HG03575 (cell line): ENCODE measurements at regions not wholly inside any gene's neighbourhood (a gene's known extent, or its start where the extent isn't known, plus 50 kb on each side); places are given as distances from the start of the nearest gene placed in this dataset.

Source experiments
- ATAC-seq: cut with Tn5 transposase; IDR thresholded peaks from one replicate; pipeline ENCODE4 v1.9.1; 2021; ENCODE audit not compliant: unreplicated experiment, insufficient number of reproducible peaks, low FRiP score; ENCODE audit errors: extremely low read depth

DNA sequence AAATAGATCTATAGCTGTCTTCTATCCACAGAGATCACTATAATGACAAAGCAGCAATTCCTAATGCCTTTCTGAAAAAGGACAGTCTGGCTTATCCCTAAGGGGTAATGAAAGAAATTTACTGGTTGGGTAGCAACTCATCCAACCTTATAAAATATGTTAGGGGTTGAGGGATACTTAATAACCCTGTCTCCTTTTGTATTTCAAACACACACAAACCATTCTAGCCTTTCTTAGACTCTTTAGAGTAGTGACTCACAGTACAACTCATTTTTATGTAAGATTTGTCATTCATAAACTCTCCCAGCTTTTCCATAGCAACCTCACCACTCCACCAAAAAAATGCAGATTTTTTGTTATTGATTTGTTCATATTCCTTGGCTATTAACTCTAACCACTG lies 167.9 kb downstream of the FSCB start:
- ATAC-seq: no peak

GRCh38 chr14:44317441-44317746 lies 189.7 kb downstream of the FSCB start:
- ATAC-seq: no peak

GRCh38 chr14:44316647-44317440 lies 190.2 kb downstream of the FSCB start:
- ATAC-seq: peak; percentile 85

- ATAC-seq: no peak
Observed at GRCh38 chr14:44309331-44309730, 197.8 kb downstream of the FSCB start.

- ATAC-seq: no peak
Observed at GRCh38 chr14:44300916-44301315, 206.2 kb downstream of the FSCB start.

- ATAC-seq: no peak
Observed at GRCh38 chr14:44297437-44297836, 209.6 kb downstream of the FSCB start.

GRCh38 chr14:44291366-44291915 lies 215.6 kb downstream of the FSCB start:
- ATAC-seq: no peak

DNA sequence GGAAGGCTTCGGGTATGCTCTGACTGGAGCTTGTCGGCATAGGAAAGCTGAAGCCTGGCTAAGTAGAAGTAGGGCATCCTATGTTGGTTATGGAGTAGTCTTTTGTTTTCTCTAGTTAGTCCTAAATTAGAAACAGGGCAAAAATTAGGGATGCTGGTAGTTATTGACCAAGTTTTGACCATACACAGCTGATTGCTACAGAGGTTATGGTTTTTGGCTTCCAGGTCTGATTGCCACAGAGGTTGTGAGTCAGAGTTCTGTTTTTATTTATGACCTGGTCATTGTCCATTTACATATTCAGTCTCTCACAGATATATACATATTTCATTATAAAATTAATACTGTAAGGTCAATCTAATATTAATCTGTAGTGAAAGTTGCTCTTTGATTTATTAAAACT lies 219.2 kb downstream of the FSCB start:
- ATAC-seq: no peak

DNA sequence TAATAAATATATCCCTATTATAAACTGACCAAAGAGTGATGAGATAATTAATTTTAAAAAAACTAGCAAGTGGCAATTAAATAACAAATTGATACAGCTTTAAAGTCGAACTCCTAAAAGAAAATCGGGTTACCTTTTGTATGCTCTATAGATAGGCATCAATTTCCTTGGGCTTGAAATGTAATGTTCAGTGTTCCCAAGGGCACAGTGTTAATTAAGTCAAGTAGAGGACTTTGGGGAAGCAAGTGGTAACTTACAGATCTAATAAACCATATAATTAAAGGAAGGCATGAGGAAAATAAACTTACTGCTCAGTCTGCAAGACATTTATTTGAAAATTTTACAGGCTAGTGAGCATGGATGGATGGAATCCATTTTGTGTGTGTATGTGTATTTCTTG lies 220.9 kb downstream of the FSCB start:
- no peak for ATAC-seq

DNA sequence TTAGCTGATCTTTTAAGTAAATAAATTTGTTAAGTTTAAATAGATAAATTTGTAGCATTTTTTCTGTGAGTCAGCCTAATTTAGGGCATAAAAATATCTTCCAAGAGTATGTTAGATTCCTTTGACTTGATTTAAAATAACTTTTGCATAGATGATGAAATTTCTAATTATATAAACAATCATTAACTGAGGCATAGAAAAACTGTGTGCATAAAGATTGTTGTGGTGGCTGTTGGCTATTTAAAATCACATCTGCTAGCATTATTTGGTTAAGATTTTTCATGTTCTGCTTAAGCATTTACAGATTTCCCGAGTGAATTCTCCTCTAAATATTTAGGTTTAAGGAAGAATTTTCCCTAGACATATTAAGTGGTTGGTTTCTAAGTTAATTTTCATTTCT lies 223.2 kb downstream of the FSCB start:
- no peak for ATAC-seq

DNA sequence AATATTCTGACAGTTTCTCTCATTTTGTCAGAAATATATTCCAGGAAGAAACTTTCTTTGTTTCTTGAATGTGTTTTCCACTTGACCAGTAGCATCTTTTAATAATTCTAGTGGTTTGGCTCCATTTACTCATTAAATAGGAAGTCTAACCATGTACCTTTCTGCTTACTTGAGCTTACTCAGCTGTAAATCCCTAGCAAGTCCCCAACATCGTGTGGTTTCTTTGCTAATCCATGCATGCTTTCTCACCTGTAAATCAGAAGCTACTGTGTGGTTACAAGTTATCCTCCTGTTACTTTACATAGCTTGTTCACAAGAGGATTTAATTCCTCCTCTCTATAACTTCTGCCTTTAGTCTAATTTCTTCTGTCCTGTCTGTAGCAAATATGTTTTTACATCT lies 227.7 kb downstream of the FSCB start:
- ATAC-seq: no peak

DNA sequence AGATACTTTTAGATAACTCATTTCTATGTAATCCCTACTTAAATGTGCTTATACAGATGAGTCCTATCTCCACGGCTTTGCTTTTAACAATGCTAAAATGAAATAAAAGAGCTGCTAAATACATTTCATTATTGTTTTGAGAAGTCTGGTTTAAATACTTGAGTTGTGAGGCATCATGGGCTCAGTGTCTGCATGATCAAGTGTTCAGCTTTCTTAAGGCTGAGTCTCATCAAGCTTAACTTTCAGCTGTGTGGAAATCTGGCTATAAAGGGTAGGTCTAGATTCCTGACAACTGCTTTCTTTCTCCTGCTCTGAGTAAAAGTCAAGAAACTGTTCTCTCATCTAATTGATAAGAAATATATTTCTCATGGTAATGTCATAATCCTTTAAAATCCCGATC lies 235.4 kb downstream of the FSCB start:
- no peak for ATAC-seq

GRCh38 chr14:44271006-44271405 lies 236.1 kb downstream of the FSCB start:
- no peak for ATAC-seq

- no peak for ATAC-seq
Observed at GRCh38 chr14:44265246-44265645, 241.8 kb downstream of the FSCB start.

DNA sequence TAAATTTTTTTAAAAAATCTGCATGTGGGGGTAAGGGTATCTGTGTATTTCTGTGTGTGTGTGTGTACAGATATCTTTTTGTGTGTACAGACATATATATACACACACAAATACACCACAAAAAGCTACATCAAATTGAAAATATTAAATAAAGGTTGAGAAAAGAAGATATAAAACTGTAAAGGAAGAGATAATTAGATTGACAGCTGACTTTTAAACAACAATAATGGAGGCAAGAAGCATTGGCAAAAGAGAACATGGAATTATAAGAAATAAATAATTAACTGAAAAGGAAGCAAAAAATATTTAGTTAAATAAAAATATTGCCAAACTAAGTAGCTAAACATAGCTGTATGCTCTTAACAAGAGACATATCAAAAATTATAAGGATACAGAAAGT lies 291.4 kb downstream of the FSCB start:
- ATAC-seq: no peak

- ATAC-seq: no peak
Observed at GRCh38 chr14:44211718-44212117, 295.4 kb downstream of the FSCB start.

DNA sequence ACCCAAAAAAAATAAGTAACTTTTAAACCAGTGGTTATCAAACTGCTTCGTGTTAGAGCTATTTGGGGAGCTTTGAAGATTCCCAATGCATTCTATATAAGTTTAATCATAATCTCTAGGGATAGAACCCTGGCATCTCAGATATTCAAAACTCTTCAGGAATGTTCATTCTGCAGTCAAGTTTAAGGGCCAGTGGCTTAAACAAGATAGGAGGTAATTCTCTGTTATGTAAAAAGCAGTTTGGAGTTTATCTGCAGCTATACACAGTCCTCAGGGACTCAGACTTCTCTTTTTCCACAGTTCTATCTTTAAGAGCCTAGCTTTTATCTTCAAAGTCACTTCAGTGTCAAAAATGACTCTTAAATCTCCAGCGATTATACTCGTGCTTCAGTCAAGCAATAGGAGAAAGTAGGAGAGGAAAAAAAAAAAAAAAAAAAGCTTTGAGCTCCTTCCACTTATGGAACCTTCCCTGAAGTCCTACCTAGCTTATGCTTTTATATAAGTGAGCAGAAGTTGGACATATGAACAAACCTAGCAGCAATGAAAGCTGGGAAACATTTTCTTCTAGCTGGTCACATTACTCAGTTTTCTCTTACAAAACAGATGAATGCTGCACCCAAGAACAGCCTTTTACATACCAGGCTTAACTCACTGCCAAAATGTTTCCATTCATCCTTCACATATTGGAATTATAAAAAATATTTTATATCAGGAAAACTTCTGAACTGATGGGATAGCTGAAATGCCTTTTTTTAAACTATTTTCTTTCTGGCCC lies 302.8 kb downstream of the FSCB start:
- ATAC-seq: no peak

GRCh38 chr14:44180975-44181374 lies 326.1 kb downstream of the FSCB start:
- ATAC-seq: no peak

DNA sequence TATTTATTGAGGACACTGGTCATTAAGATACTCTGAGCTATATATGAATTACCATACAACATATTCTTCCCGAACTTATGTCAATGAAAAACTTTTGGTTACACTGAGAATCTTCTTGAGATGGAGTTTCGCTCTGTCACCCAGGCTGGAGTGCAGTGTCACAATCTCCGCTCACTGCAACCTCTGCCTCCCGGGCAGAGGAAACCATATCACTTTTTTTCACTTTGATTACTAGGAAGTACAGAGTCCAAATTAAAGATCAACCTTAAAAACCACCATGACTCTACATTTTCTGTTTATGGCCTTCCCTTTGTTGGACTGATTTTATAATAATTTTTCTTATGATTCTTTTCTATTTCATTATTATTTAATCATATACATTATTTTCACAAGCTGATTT lies 336.5 kb downstream of the FSCB start:
- ATAC-seq: no peak

DNA sequence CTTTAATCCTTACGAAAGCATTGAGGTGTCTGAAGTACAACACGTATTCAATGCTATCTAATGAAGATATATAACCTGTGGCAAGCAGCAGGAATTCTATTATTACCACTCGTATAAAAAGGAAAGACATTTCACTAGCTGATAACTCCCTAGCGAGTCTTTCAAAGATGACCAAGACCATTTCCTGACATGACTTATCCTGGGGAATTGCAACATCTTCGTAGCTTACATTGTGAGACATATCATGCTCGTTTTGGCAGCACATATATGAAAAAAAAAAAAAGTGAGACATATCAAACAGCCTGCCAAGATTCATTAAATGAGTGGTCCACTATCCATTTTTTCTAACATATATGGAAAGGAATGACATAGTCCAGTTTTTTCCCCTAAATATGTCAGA lies 337.0 kb downstream of the FSCB start:
- no peak for ATAC-seq
